ENCODE measurements at regions not wholly inside any gene's neighbourhood (a gene's known extent, or its start where the extent isn't known, plus 50 kb on each side); places are given as distances from the start of the nearest gene placed in this dataset.
"Not testable (repeated sequence)": the region's sequence is repeated elsewhere in the genome, so short reads cannot be mapped to it uniquely, and the experiment has no call there.

- H3K9me3 ChIP-seq (ENCODE audit: control insufficient read depth, insufficient read depth, low read depth, low read length); H3K4me1 ChIP-seq (ENCODE audit: control insufficient read depth, insufficient read depth, low read length); H3K36me3 ChIP-seq (ENCODE audit: control insufficient read depth in 2 of 2, insufficient read depth in 1 of 2, low read length in 2 of 2); CTCF ChIA-PET; POLR2A ChIA-PET; H3K27ac ChIP-seq (ENCODE audit: extremely low read depth, low read depth, low read length); H3K4me3 ChIP-seq (ENCODE audit: low read depth, low read length): not testable (repeated sequence)
- TF ChIP-seq, protein P1, sequence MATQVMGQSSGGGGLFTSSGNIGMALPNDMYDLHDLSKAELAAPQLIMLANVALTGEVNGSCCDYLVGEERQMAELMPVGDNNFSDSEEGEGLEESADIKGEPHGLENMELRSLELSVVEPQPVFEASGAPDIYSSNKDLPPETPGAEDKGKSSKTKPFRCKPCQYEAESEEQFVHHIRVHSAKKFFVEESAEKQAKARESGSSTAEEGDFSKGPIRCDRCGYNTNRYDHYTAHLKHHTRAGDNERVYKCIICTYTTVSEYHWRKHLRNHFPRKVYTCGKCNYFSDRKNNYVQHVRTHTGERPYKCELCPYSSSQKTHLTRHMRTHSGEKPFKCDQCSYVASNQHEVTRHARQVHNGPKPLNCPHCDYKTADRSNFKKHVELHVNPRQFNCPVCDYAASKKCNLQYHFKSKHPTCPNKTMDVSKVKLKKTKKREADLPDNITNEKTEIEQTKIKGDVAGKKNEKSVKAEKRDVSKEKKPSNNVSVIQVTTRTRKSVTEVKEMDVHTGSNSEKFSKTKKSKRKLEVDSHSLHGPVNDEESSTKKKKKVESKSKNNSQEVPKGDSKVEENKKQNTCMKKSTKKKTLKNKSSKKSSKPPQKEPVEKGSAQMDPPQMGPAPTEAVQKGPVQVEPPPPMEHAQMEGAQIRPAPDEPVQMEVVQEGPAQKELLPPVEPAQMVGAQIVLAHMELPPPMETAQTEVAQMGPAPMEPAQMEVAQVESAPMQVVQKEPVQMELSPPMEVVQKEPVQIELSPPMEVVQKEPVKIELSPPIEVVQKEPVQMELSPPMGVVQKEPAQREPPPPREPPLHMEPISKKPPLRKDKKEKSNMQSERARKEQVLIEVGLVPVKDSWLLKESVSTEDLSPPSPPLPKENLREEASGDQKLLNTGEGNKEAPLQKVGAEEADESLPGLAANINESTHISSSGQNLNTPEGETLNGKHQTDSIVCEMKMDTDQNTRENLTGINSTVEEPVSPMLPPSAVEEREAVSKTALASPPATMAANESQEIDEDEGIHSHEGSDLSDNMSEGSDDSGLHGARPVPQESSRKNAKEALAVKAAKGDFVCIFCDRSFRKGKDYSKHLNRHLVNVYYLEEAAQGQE (tag by site-specific recombination; IDR thresholded peaks at IDR 0.05): peak; percentile 60
- peak; percentile 10; the same call in 1 of the 2 replicates for TF ChIP-seq EGR2 (tag by site-specific recombination; IDR thresholded peaks at IDR 0.05; ENCODE audit: low read depth)
- TF ChIP-seq ZFHX2 (tag by site-specific recombination; conservative IDR thresholded peaks at IDR 0.05): peak; percentile 64
Observed at GRCh38 chr13:109702030-109702597, 84.3 kb downstream of the IRS2 start.

DNA sequence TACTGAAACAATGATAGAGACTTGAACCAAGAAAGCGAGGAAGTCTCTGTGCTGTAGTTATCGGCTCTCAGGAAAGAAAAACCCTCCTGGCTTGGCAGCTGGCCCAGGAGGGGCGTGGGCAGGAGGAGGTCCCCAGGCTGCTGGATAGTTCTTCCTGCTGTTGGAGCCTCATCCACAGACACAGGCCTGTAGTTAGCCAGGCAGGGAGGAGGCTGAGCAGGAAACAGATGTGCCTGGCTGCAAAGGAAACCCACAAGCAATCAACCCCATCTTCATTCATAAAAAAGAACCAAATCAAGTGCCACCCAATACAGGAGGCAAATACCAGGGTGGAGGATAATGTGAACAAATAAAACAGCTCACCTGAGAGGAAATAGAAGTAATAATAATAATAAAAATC, 86.2 kb downstream of the IRS2 start:
- Histone ChIP-seq H3K9me3 (ENCODE audit: control insufficient read depth, insufficient read depth, low read depth, low read length) (no peaks in the 10 kb centered on the region), H3K4me3 (ENCODE audit: low read depth, low read length) (no peak overlapping the region), H3K36me3 (ENCODE audit: control insufficient read depth in 2 of 2, insufficient read depth in 1 of 2, low read length in 2 of 2) (no peaks in the 10 kb centered on the region), H3K27ac (ENCODE audit: extremely low read depth, low read depth, low read length) (no peak overlapping the region), H3K4me1 (ENCODE audit: control insufficient read depth, insufficient read depth, low read length) (no peaks in the 10 kb centered on the region; the same call in 1 of the 2 replicates)
- ChIA-PET POLR2A (interaction anchor here (0.5 kb wide), 1 partner anchor 13 kb away, joined by 4 read pairs; no protein-coding TSS in a partner anchor), CTCF (interaction anchor here (0.7 kb wide), 1 partner anchor 75 kb away, joined by 3 read pairs; no protein-coding TSS in a partner anchor)
- TF ChIP-seq, protein P2, sequence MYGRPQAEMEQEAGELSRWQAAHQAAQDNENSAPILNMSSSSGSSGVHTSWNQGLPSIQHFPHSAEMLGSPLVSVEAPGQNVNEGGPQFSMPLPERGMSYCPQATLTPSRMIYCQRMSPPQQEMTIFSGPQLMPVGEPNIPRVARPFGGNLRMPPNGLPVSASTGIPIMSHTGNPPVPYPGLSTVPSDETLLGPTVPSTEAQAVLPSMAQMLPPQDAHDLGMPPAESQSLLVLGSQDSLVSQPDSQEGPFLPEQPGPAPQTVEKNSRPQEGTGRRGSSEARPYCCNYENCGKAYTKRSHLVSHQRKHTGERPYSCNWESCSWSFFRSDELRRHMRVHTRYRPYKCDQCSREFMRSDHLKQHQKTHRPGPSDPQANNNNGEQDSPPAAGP (tag by site-specific recombination; IDR thresholded peaks at IDR 0.05): 0 out of 2 replicates have a peak, but pooled peaks have one; percentile 13
- TF ChIP-seq OSR2 (tag by site-specific recombination; IDR thresholded peaks at IDR 0.05) (no peak), ZNF121 (tag by site-specific recombination; IDR thresholded peaks at IDR 0.05) (no peak), SP3 (tag by site-specific recombination; IDR thresholded peaks at IDR 0.05) (peak; percentile 41; the same call in 1 of the 2 replicates), ZNF354C (tag by site-specific recombination; IDR thresholded peaks at IDR 0.05; ENCODE audit: borderline replicate concordance, low read depth) (no peak), ZNF768 (tag by site-specific recombination; IDR thresholded peaks at IDR 0.05) (no peak), ZBTB1 (tag by site-specific recombination; IDR thresholded peaks at IDR 0.05) (no peak), ZNF391 (tag by site-specific recombination; IDR thresholded peaks at IDR 0.05; ENCODE audit: borderline replicate concordance, low read depth) (no peak), ZNF223 (tag by site-specific recombination; IDR thresholded peaks at IDR 0.05) (no peak), SP7 (tag by site-specific recombination; IDR thresholded peaks at IDR 0.05) (peak; percentile 50), TSHZ1 (tag by site-specific recombination; IDR thresholded peaks at IDR 0.05; ENCODE audit: borderline replicate concordance) (no peak), ZBTB48 (tag by site-specific recombination; IDR thresholded peaks at IDR 0.05) (no peak), ZNF366 (tag by site-specific recombination; conservative IDR thresholded peaks at IDR 0.05) (no peak), ZNF433 (tag by site-specific recombination; IDR thresholded peaks at IDR 0.05; ENCODE audit: low read depth) (no peak), EGR2 (tag by site-specific recombination; IDR thresholded peaks at IDR 0.05; ENCODE audit: low read depth) (no peak), ZNF596 (tag by site-specific recombination; IDR thresholded peaks at IDR 0.05) (no peak), ZNF211 (tag by site-specific recombination; IDR thresholded peaks at IDR 0.05; ENCODE audit: low read depth) (no peak), ZNF654 (tag by site-specific recombination; IDR thresholded peaks at IDR 0.05; ENCODE audit: low read depth) (no peak), ZNF169 (tag by site-specific recombination; IDR thresholded peaks at IDR 0.05) (no peak)
- TF ChIP-seq, protein P3, sequence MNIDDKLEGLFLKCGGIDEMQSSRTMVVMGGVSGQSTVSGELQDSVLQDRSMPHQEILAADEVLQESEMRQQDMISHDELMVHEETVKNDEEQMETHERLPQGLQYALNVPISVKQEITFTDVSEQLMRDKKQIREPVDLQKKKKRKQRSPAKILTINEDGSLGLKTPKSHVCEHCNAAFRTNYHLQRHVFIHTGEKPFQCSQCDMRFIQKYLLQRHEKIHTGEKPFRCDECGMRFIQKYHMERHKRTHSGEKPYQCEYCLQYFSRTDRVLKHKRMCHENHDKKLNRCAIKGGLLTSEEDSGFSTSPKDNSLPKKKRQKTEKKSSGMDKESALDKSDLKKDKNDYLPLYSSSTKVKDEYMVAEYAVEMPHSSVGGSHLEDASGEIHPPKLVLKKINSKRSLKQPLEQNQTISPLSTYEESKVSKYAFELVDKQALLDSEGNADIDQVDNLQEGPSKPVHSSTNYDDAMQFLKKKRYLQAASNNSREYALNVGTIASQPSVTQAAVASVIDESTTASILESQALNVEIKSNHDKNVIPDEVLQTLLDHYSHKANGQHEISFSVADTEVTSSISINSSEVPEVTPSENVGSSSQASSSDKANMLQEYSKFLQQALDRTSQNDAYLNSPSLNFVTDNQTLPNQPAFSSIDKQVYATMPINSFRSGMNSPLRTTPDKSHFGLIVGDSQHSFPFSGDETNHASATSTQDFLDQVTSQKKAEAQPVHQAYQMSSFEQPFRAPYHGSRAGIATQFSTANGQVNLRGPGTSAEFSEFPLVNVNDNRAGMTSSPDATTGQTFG (tag by site-specific recombination; IDR thresholded peaks at IDR 0.05; ENCODE audit: borderline replicate concordance): no peak
